ENCODE measurements at regions not wholly inside any gene's neighbourhood (a gene's known extent, or its start where the extent isn't known, plus 50 kb on each side); places are given as distances from the start of the nearest gene placed in this dataset.

DNA sequence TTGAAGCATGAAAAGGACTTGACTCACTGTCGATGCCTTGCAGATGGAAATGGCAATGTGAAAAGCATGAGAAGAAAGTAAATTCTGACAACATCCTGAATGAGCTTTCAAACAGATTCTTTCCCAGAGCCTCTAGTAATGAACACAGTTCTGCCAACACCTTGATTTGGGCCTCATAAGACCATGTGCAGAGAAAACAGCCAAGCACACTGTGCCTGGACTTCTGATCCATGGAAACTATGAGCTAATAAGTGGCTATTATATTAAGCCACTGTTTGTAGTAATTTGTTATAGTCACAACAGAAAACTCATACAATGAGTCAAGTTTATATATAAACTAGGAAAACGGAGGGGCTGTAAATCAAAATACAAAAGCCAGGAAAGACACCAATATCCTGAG is 477.3 kb downstream of the MBD2 start:
- no peak for DNase-seq

DNA sequence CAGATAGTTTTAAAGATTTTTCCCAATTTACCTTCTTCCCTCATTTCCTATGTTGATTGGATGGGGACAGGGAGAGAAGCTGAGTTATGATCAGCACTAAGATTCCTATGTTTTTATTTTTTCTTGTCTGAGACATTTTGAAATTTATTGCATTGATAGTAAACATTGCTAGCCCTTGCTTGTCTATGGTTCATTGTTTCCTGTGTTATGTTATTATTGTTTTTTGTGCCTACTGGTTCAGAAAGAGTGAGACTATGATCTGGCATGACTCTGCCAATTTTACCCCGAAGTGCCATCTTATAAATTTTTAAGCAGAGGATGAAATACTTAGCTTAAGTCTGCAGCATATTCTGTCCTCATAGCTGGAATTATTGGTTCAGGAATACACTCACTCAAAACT is 478.5 kb downstream of the MBD2 start:
- DNase-seq: no peak

DNA sequence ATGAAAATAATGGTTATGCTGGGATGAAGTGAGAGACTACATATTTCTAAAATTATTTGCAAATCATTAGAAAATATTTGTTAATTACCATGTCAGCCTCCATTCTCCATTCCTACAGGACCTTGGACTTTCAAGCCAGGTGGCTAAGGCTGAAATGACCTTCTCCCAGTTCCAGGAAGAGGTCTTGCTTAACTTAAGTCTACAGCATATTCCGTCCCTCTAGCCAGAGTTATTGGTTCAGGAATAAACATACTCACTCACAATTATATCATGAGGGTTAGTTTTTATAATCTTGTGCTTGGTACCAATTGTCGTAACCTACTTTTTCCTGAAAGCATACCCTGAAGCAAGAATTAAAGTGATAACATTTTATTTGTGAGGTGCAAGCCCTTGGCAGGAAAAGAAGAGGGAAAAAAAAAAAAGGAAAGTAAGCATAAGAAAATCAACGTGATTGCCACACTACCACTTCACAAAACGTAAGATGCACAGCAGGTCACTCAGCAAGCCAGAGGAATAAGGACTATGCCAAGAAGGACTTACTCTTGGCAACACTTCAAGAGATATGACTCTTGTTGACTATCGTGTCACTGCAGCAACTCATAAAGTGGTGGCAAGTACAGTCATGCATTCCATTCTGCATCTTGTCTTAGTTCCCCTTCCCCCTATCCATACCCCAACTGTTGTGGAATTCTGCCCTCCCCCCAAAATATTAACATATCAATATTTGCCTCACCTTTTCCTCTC is 479.1 kb downstream of the MBD2 start:
- DNase-seq: no peak

- no peak for DNase-seq
Measured at GRCh38 chr18:53739700-53740099, 484.8 kb downstream of the MBD2 start.

GRCh38 chr18:53735526-53735925 is 488.9 kb downstream of the MBD2 start:
- peak; percentile 3 for DNase-seq

GRCh38 chr18:53715243-53715853 is 509.1 kb downstream of the MBD2 start:
- DNase-seq: no peak

GRCh38 chr18:53710080-53710479 is 514.4 kb downstream of the MBD2 start:
- DNase-seq: no peak

DNA sequence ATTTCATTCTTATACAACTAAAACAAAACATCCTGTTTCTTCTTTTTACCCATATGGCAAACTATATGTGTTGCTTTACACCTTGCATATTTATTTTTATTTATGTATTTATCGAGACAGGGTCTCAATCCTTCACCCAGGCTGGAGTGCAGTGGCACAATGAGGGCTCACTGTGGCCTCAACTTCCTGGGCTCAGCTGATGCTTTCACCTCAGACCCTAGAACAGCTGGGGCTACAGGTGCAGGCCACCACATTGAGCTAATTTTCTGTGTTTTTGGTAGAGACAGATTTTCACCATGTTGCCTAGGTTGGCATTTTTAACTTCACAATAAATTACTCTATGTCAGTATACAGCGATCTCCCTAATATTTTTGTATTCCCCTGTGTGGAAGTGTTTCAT is 522.0 kb downstream of the MBD2 start:
- DNase-seq: no peak

DNA sequence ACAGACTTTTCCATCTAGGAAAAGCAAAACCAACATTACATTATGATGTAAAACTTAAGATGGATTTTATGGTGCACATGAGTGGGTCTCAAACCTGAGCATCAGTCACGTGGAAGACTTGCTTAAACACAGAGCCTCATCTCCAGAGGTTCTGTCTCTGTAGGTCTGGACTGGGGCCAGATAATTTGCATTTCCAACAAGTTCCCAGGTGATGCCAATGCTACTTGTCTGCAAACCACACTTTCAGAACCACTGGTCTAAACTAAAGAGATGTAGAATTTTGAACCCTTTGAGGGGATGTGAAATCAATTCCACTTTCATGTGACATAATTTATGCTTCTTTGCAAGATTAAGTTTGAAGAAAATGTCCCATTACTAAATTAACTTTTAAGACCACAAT is 522.8 kb downstream of the MBD2 start:
- no peak for DNase-seq

DNA sequence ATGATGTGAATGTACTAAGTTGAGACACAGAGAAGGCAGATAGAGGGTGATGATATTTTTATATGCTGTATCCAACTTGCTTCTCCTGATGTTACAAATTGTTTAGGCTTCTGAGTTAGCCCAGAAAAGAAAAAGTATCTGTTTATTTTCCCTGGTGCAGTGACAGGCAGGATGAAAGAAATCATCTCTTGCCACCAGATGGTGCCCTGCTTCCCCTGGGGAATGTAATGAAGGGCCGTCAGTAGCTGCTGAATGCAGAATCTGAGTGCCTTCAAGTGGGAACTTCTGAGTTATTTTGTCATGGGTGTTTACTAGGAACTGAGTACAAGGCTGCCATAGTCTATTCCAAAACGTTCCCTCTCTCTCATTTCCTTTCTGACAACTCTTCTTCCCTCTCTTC is 525.6 kb downstream of the MBD2 start:
- DNase-seq: peak; percentile 18

GRCh38 chr18:53689886-53690285 is 534.6 kb downstream of the MBD2 start:
- no peak for DNase-seq

GRCh38 chr18:53686965-53687364 is 537.5 kb downstream of the MBD2 start:
- DNase-seq: no peak

DNA sequence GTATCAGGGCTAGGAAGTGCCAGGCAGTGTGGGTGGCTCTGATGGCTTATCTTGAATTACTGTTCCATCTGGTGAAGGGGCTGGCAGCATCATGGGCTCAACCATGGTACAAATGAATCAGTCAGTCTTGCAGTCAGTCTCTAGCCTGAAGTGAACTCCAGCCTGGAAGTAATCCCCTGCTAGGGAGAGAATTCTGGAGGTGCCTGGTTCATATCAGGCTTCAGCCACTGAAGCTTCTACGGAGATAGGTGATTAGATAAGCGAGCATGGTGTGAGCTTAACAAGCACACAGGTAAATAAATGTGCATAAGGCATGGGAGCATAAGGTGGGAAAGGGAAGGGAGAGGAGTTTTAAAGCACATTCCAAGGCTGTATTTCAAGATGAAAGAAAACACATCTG is 541.7 kb downstream of the MBD2 start:
- DNase-seq: no peak

DNA sequence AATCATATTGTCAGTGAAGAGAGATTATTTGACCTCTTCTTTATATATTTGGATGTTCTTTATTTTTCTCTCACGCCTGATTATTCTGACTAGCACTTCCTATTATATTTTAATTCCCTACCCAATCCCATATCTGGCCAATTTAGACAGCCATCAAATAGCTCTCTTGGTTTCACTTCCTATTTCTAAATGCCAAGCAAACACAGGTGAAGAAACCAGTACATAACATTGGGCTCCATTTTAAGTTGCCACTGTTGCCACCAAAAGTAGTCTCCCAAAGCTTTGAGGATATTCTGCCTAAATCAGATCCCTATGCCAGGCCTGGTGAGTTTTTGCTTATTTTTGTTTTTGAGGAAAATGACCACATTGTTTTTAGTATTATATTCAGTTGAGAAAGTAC is 547.0 kb downstream of the MBD2 start:
- DNase-seq: no peak

- DNase-seq: no peak
Measured at GRCh38 chr18:53665701-53666100, 558.8 kb downstream of the MBD2 start.

- no peak for DNase-seq
Measured at GRCh38 chr18:53664575-53664974, 559.9 kb downstream of the MBD2 start.

DNA sequence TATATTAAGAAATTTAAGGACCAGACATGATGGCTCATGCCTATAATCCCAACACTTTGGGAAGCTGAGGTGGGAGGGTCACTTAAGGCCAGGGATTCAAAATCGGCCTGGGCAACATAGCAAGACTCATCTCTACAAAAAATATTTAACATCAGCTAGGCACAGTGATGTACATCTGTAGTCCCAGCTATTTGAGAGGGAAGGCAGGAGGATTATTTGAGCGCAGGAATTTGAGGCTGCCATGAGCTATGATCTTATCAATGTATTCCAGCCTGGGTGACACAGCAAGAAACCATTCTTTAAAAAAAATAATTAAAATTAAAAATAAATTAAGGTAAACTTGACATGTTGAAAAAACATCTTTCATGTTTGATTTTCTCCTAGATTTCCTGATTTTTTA is 564.2 kb downstream of the MBD2 start:
- DNase-seq: no peak

GRCh38 chr18:53657257-53657656 is 567.2 kb downstream of the MBD2 start:
- DNase-seq: no peak

- no peak for DNase-seq
Measured at GRCh38 chr18:53649621-53650020, 574.8 kb downstream of the MBD2 start.

DNA sequence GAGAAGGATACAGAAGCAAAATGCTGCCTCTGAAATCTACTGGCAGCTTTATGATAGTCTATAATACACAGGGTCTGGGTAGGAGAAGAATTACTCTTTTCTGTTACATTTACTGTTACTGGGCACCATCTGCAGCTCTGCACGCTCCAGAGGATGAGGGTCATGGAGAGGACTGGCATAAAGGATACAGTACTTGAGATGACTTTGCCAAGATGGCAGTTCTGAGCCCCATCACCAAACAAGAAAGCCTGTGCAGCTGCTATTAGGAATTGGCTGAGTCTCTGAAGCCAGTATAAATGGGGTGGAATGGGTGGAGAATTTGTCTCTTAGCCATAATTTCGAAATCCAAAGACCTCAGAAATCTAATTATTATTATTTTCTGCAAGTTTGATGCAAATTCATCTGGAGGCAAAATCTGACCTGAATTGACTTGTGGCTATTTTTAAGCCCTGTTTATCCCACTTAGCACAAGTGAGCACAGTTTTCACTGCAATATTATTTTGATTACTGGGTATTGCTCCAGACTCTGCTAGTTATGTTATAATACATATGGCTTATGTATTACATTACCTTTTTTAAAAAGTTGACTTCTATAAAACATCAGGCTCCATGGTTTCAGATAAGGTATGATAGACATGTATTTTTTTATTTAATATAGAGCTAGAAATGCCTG is 579.5 kb downstream of the MBD2 start:
- no peak for DNase-seq

DNA sequence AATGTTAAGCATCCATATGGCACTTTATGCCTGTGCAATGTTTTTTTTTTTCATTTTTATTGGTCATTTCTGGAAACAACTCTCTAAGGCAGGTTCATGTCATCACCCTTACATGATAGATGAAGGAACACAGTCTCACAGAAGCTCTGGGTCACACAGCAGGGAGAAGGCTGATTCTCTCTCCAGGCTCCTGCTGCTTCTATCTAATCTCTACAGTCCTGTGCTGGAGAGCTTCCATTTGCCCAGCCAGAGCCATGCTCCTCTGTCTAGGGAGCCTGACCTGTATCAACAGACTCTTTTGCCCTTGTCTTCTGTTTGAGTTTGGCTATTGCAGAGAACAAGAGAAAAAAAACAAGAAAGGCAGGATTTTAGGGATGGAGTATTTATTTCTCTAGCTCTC is 584.8 kb downstream of the MBD2 start:
- DNase-seq: no peak

DNA sequence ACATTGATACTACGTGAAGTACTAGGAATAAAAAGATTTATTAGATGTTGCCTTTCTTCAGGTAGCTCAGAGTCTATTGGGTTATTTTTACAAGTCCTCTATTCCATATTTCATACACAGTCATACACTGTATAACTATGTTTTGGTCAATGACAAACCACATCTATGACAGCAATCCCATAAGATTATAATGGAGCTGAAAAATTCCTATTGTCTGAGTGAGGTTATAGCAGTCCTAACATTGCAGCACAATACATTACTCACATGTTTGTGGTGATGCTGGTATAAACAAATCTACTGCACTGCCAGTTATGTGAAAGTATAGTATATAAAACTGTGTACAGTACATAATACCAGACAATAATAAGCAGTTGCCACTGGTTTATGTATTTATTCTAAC is 595.1 kb downstream of the MBD2 start:
- DNase-seq: no peak

DNA sequence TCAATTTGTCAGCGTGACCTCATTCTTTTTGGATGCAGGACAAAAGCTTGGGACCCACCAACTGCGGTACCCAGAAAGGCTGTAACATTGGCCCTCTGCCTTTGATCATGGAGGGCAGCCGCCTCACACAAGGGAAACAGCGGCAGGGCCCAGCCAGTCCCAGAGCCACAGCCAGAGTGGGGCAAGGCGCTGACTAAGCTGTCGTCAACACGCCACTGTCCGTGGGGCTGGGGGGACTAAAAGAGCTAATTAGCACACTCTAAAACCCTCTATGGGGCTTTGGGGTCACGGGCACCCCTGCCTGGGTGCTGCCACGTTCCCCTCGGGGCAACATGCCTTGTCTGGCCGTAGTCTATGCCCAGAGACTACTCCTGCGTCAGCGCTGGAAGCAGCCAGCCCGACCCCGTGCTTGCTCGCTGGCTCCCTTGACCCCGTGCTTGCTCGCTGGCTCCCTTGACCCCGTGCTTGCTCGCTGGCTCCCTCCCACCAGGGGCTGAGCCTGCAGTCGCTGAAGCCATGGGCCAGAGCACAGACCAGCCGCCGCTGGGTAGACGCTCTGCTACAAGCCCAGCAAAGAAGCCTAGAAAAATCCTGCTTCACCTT is 598.4 kb downstream of the MBD2 start:
- no peak for DNase-seq

DNA sequence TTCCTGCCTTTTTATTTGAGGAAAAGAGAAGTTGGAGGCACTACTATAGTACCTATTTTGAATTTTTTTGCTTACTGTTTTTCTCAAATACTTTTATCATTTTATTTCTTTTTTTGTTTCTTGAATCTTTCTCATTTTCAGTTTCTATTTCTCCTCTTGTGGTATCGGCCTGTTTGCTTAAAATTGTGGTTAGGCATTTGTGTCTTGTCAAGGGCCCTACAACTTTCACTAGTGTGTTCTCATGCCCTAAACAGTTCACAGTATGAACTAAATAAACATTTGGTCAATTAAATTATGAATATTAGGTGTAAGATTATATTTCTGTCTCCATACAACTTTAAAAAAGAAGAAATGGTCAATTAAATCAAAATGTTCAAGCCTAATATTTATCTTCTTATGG is 613.5 kb downstream of the MBD2 start:
- no peak for DNase-seq

Measured in kidney glomerular epithelial cell (primary cell).